ENCODE measurements at regions not wholly inside any gene's neighbourhood (a gene's known extent, or its start where the extent isn't known, plus 50 kb on each side); places are given as distances from the start of the nearest gene placed in this dataset.

- no peaks in the 10 kb centered on the region for H3K4me1 ChIP-seq
- no peak for DNase-seq
- TF ChIP-seq POLR2A (IDR thresholded peaks at IDR 0.05) = no peak
- TF ChIP-seq POLR2AphosphoS5 (IDR thresholded peaks at IDR 0.05) = no peak
- TF ChIP-seq CTCF (IDR thresholded peaks at IDR 0.05 in 8 of 11, conservative IDR thresholded peaks at IDR 0.05 in 3 of 11) = no peak
- intact Hi-C loops (cut with DNase I; ENCODE audit: low total_unique reads) = no loop called here
- no peak overlapping the region for H3K27ac ChIP-seq
- H3K36me3 ChIP-seq = no peaks in the 10 kb centered on the region
- H3K27me3 ChIP-seq (replicated peaks in 1 of 7) = no peaks in the 10 kb centered on the region
- H3K4me3 ChIP-seq = no peak overlapping the region
- H3K9me3 ChIP-seq = peaks cover 0 to 16% (median 0%) of the 10 kb centered on the region in 8 donors
Measured at GRCh38 chr12:24143928-24144327, 194.5 kb upstream of the SOX5 start.

- no peak for TF ChIP-seq POLR2AphosphoS5 (IDR thresholded peaks at IDR 0.05)
- no peak for TF ChIP-seq CTCF (IDR thresholded peaks at IDR 0.05 in 8 of 11, conservative IDR thresholded peaks at IDR 0.05 in 3 of 11)
- TF ChIP-seq POLR2A (IDR thresholded peaks at IDR 0.05) = no peak
- intact Hi-C loops (cut with DNase I; ENCODE audit: low total_unique reads) = no loop called here
- Histone ChIP-seq H3K27me3 (replicated peaks in 1 of 7) (no peaks in the 10 kb centered on the region), H3K4me1 (no peaks in the 10 kb centered on the region), H3K4me3 (no peak overlapping the region), H3K36me3 (no peaks in the 10 kb centered on the region), H3K27ac (no peak overlapping the region), H3K9me3 (peaks cover 0 to 10% (median 0%) of the 10 kb centered on the region in 8 donors)
- 90 to 93% (median 92%) methylated on average over 9 of the region's 9 CpGs for WGBS, 5 donors
- DNase-seq = no peak
Measured at GRCh38 chr12:24139035-24139434, 189.6 kb upstream of the SOX5 start.

- no peak for DNase-seq
- no peak for TF ChIP-seq POLR2AphosphoS5 (IDR thresholded peaks at IDR 0.05)
- no peak for TF ChIP-seq CTCF (IDR thresholded peaks at IDR 0.05 in 8 of 11, conservative IDR thresholded peaks at IDR 0.05 in 3 of 11)
- no peak for TF ChIP-seq POLR2A (IDR thresholded peaks at IDR 0.05)
- H3K36me3 ChIP-seq = no peaks in the 10 kb centered on the region
- no peak overlapping the region for H3K27ac ChIP-seq
- peaks cover 0 to 2% (median 0%) of the 10 kb centered on the region in 8 donors for H3K9me3 ChIP-seq
- no peaks in the 10 kb centered on the region for H3K27me3 ChIP-seq (replicated peaks in 1 of 7)
- H3K4me3 ChIP-seq = no peak overlapping the region
- no peaks in the 10 kb centered on the region for H3K4me1 ChIP-seq
- intact Hi-C loops (cut with DNase I; ENCODE audit: low total_unique reads) = no loop called here
- WGBS, 5 donors = 25 to 50% (median 31%) methylated on average over 6 of the region's 6 CpGs
Measured at GRCh38 chr12:24138041-24138440, 188.6 kb upstream of the SOX5 start.

GRCh38 chr12:24135158-24135850 is 185.8 kb upstream of the SOX5 start:
- WGBS, 5 donors = 65 to 84% (median 73%) methylated on average over 5 of the region's 5 CpGs
- H3K27ac ChIP-seq = no peak overlapping the region
- intact Hi-C loops (cut with DNase I; ENCODE audit: low total_unique reads) = no loop called here
- H3K4me1 ChIP-seq = no peaks in the 10 kb centered on the region
- no peak for DNase-seq
- no peaks in the 10 kb centered on the region for H3K36me3 ChIP-seq
- TF ChIP-seq POLR2A (IDR thresholded peaks at IDR 0.05) = no peak
- TF ChIP-seq CTCF (IDR thresholded peaks at IDR 0.05 in 8 of 11, conservative IDR thresholded peaks at IDR 0.05 in 3 of 11) = no peak
- TF ChIP-seq POLR2AphosphoS5 (IDR thresholded peaks at IDR 0.05) = no peak
- H3K9me3 ChIP-seq = no peaks in the 10 kb centered on the region
- H3K27me3 ChIP-seq (replicated peaks in 1 of 7) = no peaks in the 10 kb centered on the region
- H3K4me3 ChIP-seq = no peak overlapping the region

All from spleen (tissue), 11 donors.